SK-N-MC (cell line): ENCODE measurements at regions not wholly inside any gene's neighbourhood (a gene's known extent, or its start where the extent isn't known, plus 50 kb on each side); places are given as distances from the start of the nearest gene placed in this dataset.
A peak's percentile ranks its signal among the peaks of the same experiment; 100 is the strongest.

Experiments
- DNase-seq: peaks from one replicate; pipeline ENCODE4 v3.0.0-alpha.2; 2011; ENCODE audit warnings: low read depth, low spot score
- H3K27ac ChIP-seq: fragments of 200-600 bp; sonication (generic); 2 replicates; pipeline ENCODE4 v1.5.1; 2016; ENCODE audit warnings: mixed run types
- H3K36me3 ChIP-seq: fragments of 200-600 bp; sonication (generic); 2 replicates; pipeline ENCODE4 v1.6.1; 2017; ENCODE audit warnings: antibody characterized with exemption, low read length, mixed read lengths; ENCODE audit not compliant: insufficient read depth
- H3K4me3 ChIP-seq: fragments of 200-600 bp; sonication (generic); 2 replicates; pipeline ENCODE4 v1.5.1; 2016
- H3K9ac ChIP-seq: fragments of 200-600 bp; sonication (generic); 2 replicates; pipeline ENCODE4 v1.8.0; 2017; ENCODE audit warnings: mixed run types, mixed read lengths; ENCODE audit not compliant: insufficient read length
- H3K9me3 ChIP-seq: fragments of 200-600 bp; sonication (generic); 2 replicates; pipeline ENCODE4 v1.6.1; 2017; ENCODE audit warnings: low read depth, mild to moderate bottlenecking, antibody characterized with exemption, low read length, moderate library complexity, mixed read lengths
- EZH2 ChIP-seq: fragments of 200-600 bp; sonication (generic); IDR thresholded peaks from one replicate; pipeline ENCODE4 v1.6.1; 2017; ENCODE audit warnings: antibody characterized with exemption
- FOXP2 ChIP-seq: optimal IDR thresholded peaks from 2 replicates; pipeline ENCODE3; 2011; ENCODE audit warnings: mild to moderate bottlenecking, moderate library complexity; ENCODE audit not compliant: insufficient read depth; ENCODE audit errors: extremely low read length, control extremely low read depth
- POLR2AphosphoS5 ChIP-seq: IDR thresholded peaks from 2 replicates; pipeline ENCODE4 v1.6.1; 2012; ENCODE audit warnings: mild to moderate bottlenecking, low read depth, low read length, borderline replicate concordance

- Histone ChIP-seq H3K4me3 (peak overlapping the region; percentile 48), H3K27ac (peak overlapping the region; percentile 42), H3K9me3 (no peaks in the 10 kb centered on the region), H3K9ac (peak overlapping the region; percentile 10), H3K36me3 (no peaks in the 10 kb centered on the region)
- TF ChIP-seq FOXP2, result no peak
- no peak for TF ChIP-seq EZH2
- TF ChIP-seq POLR2AphosphoS5, result no peak
- no peak for DNase-seq
Measured at GRCh38 chr2:143953451-143954030, 566.4 kb downstream of the ZEB2 start.

GRCh38 chr2:143952536-143952935 is 567.4 kb downstream of the ZEB2 start:
- H3K4me3 ChIP-seq, result peak overlapping the region; percentile 16; the same call in 1 of the 2 replicates
- peak overlapping the region; percentile 42; the same call in 1 of the 2 replicates for H3K27ac ChIP-seq
- DNase-seq, result no peak
- TF ChIP-seq POLR2AphosphoS5 (no peak), EZH2 (no peak), FOXP2 (no peak)
- H3K9ac ChIP-seq, result peak overlapping the region; percentile 6
- no peaks in the 10 kb centered on the region for H3K9me3 ChIP-seq
- H3K36me3 ChIP-seq, result no peaks in the 10 kb centered on the region

- no peak for DNase-seq
- no peaks in the 10 kb centered on the region for H3K36me3 ChIP-seq
- no peak overlapping the region; the same call in 1 of the 2 replicates for H3K27ac ChIP-seq
- no peak overlapping the region for H3K4me3 ChIP-seq
- no peaks in the 10 kb centered on the region for H3K9me3 ChIP-seq
- no peak overlapping the region for H3K9ac ChIP-seq
- no peak for TF ChIP-seq FOXP2
- no peak for TF ChIP-seq POLR2AphosphoS5
- no peak for TF ChIP-seq EZH2
Measured at GRCh38 chr2:143950704-143951103, 569.2 kb downstream of the ZEB2 start.

GRCh38 chr2:143949121-143949848 is 570.6 kb downstream of the ZEB2 start:
- Histone ChIP-seq H3K9ac (no peak overlapping the region), H3K27ac (peak overlapping the region; percentile 38; the same call in 1 of the 2 replicates), H3K9me3 (no peaks in the 10 kb centered on the region), H3K36me3 (no peaks in the 10 kb centered on the region), H3K4me3 (0 out of 2 replicates have a peak overlapping the region, but pooled peaks have one; percentile 3)
- DNase-seq, result no peak
- TF ChIP-seq EZH2, result no peak
- TF ChIP-seq FOXP2, result no peak
- no peak for TF ChIP-seq POLR2AphosphoS5

- Histone ChIP-seq H3K9me3 (no peaks in the 10 kb centered on the region), H3K9ac (no peak overlapping the region), H3K36me3 (no peaks in the 10 kb centered on the region), H3K4me3 (no peak overlapping the region), H3K27ac (peak overlapping the region; percentile 38; the same call in 1 of the 2 replicates)
- TF ChIP-seq FOXP2, result no peak
- no peak for DNase-seq
Measured at GRCh38 chr2:143948710-143949109, 571.2 kb downstream of the ZEB2 start.

GRCh38 chr2:143946436-143947391 is 573.2 kb downstream of the ZEB2 start:
- H3K36me3 ChIP-seq, result no peaks in the 10 kb centered on the region
- H3K9me3 ChIP-seq, result no peaks in the 10 kb centered on the region
- no peak overlapping the region for H3K9ac ChIP-seq
- no peak for TF ChIP-seq POLR2AphosphoS5
- no peak for TF ChIP-seq EZH2
- no peak for TF ChIP-seq FOXP2
- H3K27ac ChIP-seq, result no peak overlapping the region
- H3K4me3 ChIP-seq, result no peak overlapping the region
- DNase-seq, result no peak

GRCh38 chr2:143942486-143942885 is 577.4 kb downstream of the ZEB2 start:
- H3K27ac ChIP-seq, result no peak overlapping the region
- no peaks in the 10 kb centered on the region for H3K9me3 ChIP-seq
- no peak overlapping the region for H3K9ac ChIP-seq
- no peak for TF ChIP-seq EZH2
- TF ChIP-seq FOXP2, result no peak
- no peak for TF ChIP-seq POLR2AphosphoS5
- no peak overlapping the region for H3K4me3 ChIP-seq
- H3K36me3 ChIP-seq, result no peaks in the 10 kb centered on the region
- DNase-seq, result no peak

GRCh38 chr2:143940720-143941119 is 579.2 kb downstream of the ZEB2 start:
- Histone ChIP-seq H3K9ac (no peak overlapping the region), H3K4me3 (no peak overlapping the region), H3K27ac (no peak overlapping the region), H3K36me3 (no peaks in the 10 kb centered on the region), H3K9me3 (no peaks in the 10 kb centered on the region)
- no peak for DNase-seq
- TF ChIP-seq POLR2AphosphoS5, result no peak
- no peak for TF ChIP-seq FOXP2
- TF ChIP-seq EZH2, result no peak
